Activated naive CD4-positive, alpha-beta T cell treated with anti-CD3 and anti-CD28 coated beads for 36 hours (primary cell): ENCODE measurements at regions not wholly inside any gene's neighbourhood (a gene's known extent, or its start where the extent isn't known, plus 50 kb on each side); places are given as distances from the start of the nearest gene placed in this dataset.

Experiments
- CTCF ChIA-PET: fragments of 350-600 bp; sonication (Branson Sonifier 250); formaldehyde crosslinking; loops from one replicate; lab custom pipeline; 2021; ENCODE audit warnings: antibody characterized with exemption; lab: Charles Lee
- DNase-seq: peaks from one replicate; pipeline ENCODE4 v3.0.0-alpha.2; 2020
- H3K27ac Mint-ChIP-seq: one replicate; pipeline ENCODE4 v1.8.0; 2021; ENCODE audit warnings: mild to moderate bottlenecking, mixed read lengths
- H3K27me3 Mint-ChIP-seq: one replicate; pipeline ENCODE4 v1.8.0; 2021; ENCODE audit warnings: low read depth, mixed read lengths
- H3K36me3 Mint-ChIP-seq: one replicate; pipeline ENCODE4 v1.8.0; 2021; ENCODE audit warnings: low read depth, mixed read lengths
- H3K4me1 Mint-ChIP-seq: one replicate; pipeline ENCODE4 v1.8.0; 2021; ENCODE audit warnings: low read depth, mixed read lengths
- H3K4me3 Mint-ChIP-seq: one replicate; pipeline ENCODE4 v1.8.0; 2021; ENCODE audit warnings: mild to moderate bottlenecking, moderate library complexity, mixed read lengths
- H3K9me3 Mint-ChIP-seq: one replicate; pipeline ENCODE4 v1.8.0; 2021; ENCODE audit warnings: mixed read lengths
- intact Hi-C: fragments of 100-400 bp; cut with micrococcal nuclease; formaldehyde crosslinking; loops from one replicate; pipeline ENCODE4 v1.15.1; 2023

- Mint-ChIP-seq H3K4me3 (no peak overlapping the region), H3K36me3 (no peaks in the 10 kb centered on the region), H3K27ac (no peak overlapping the region), H3K27me3 (no peaks in the 10 kb centered on the region), H3K9me3 (peaks cover 8% of the 10 kb centered on the region), H3K4me1 (no peaks in the 10 kb centered on the region)
- CTCF ChIA-PET = no interaction called here
- DNase-seq = no peak
- intact Hi-C loops = no loop called here
Observed at GRCh38 chr3:117549716-117550115, 840.1 kb downstream of the TUSC7 start.

GRCh38 chr3:117550766-117551165, 841.2 kb downstream of the TUSC7 start:
- Mint-ChIP-seq H3K27ac (no peak overlapping the region), H3K4me1 (no peaks in the 10 kb centered on the region), H3K9me3 (peaks cover 8% of the 10 kb centered on the region), H3K27me3 (no peaks in the 10 kb centered on the region), H3K36me3 (no peaks in the 10 kb centered on the region), H3K4me3 (no peak overlapping the region)
- no peak for DNase-seq
- intact Hi-C loops = no loop called here
- CTCF ChIA-PET = interaction anchor here (0.7 kb wide), 1 partner anchor 480 kb away, joined by 4 read pairs; no protein-coding TSS in a partner anchor

GRCh38 chr3:117553461-117553860, 843.9 kb downstream of the TUSC7 start:
- H3K36me3 Mint-ChIP-seq = no peaks in the 10 kb centered on the region
- H3K9me3 Mint-ChIP-seq = peaks cover 6% of the 10 kb centered on the region
- intact Hi-C loops = no loop called here
- H3K4me3 Mint-ChIP-seq = no peak overlapping the region
- CTCF ChIA-PET = no interaction called here
- DNase-seq = no peak
- H3K4me1 Mint-ChIP-seq = no peaks in the 10 kb centered on the region
- H3K27me3 Mint-ChIP-seq = no peaks in the 10 kb centered on the region
- H3K27ac Mint-ChIP-seq = no peak overlapping the region

GRCh38 chr3:117556646-117557407, 847.2 kb downstream of the TUSC7 start:
- no peak overlapping the region for H3K4me3 Mint-ChIP-seq
- peaks cover 6% of the 10 kb centered on the region for H3K9me3 Mint-ChIP-seq
- H3K27me3 Mint-ChIP-seq = no peaks in the 10 kb centered on the region
- no peak overlapping the region for H3K27ac Mint-ChIP-seq
- CTCF ChIA-PET = no interaction called here
- no peak for DNase-seq
- H3K4me1 Mint-ChIP-seq = no peaks in the 10 kb centered on the region
- no peaks in the 10 kb centered on the region for H3K36me3 Mint-ChIP-seq
- intact Hi-C loops = no loop called here

- Mint-ChIP-seq H3K36me3 (no peaks in the 10 kb centered on the region), H3K27me3 (no peaks in the 10 kb centered on the region), H3K4me3 (no peak overlapping the region), H3K9me3 (peaks cover 8% of the 10 kb centered on the region), H3K4me1 (no peaks in the 10 kb centered on the region), H3K27ac (no peak overlapping the region)
- DNase-seq = no peak
- intact Hi-C loops = no loop called here
- CTCF ChIA-PET = no interaction called here
Observed at GRCh38 chr3:117557464-117558090, 848.0 kb downstream of the TUSC7 start.

- no peaks in the 10 kb centered on the region for H3K27me3 Mint-ChIP-seq
- CTCF ChIA-PET = no interaction called here
- no peak overlapping the region for H3K27ac Mint-ChIP-seq
- H3K4me3 Mint-ChIP-seq = no peak overlapping the region
- peaks cover 10% of the 10 kb centered on the region for H3K9me3 Mint-ChIP-seq
- intact Hi-C loops = no loop called here
- H3K36me3 Mint-ChIP-seq = no peaks in the 10 kb centered on the region
- no peak for DNase-seq
- H3K4me1 Mint-ChIP-seq = no peaks in the 10 kb centered on the region
Observed at GRCh38 chr3:117558681-117559080, 849.1 kb downstream of the TUSC7 start.

- DNase-seq = no peak
- no peaks in the 10 kb centered on the region for H3K4me1 Mint-ChIP-seq
- no peak overlapping the region for H3K4me3 Mint-ChIP-seq
- CTCF ChIA-PET = no interaction called here
- no peak overlapping the region for H3K27ac Mint-ChIP-seq
- H3K36me3 Mint-ChIP-seq = no peaks in the 10 kb centered on the region
- intact Hi-C loops = no loop called here
- H3K27me3 Mint-ChIP-seq = no peaks in the 10 kb centered on the region
- H3K9me3 Mint-ChIP-seq = peaks cover 10% of the 10 kb centered on the region
Observed at GRCh38 chr3:117562000-117562399, 852.4 kb downstream of the TUSC7 start.

- Mint-ChIP-seq H3K36me3 (no peaks in the 10 kb centered on the region), H3K4me1 (no peaks in the 10 kb centered on the region), H3K9me3 (peaks cover 10% of the 10 kb centered on the region), H3K27me3 (no peaks in the 10 kb centered on the region), H3K27ac (no peak overlapping the region), H3K4me3 (no peak overlapping the region)
- DNase-seq = no peak
- CTCF ChIA-PET = no interaction called here
- intact Hi-C loops = no loop called here
Observed at GRCh38 chr3:117563063-117563462, 853.5 kb downstream of the TUSC7 start.

GRCh38 chr3:117565777-117566176, 856.2 kb downstream of the TUSC7 start:
- intact Hi-C loops = no loop called here
- Mint-ChIP-seq H3K9me3 (peaks cover 8% of the 10 kb centered on the region), H3K27me3 (no peaks in the 10 kb centered on the region), H3K36me3 (no peaks in the 10 kb centered on the region), H3K4me1 (no peaks in the 10 kb centered on the region), H3K27ac (no peak overlapping the region), H3K4me3 (no peak overlapping the region)
- CTCF ChIA-PET = no interaction called here
- no peak for DNase-seq

- no peak overlapping the region for H3K4me3 Mint-ChIP-seq
Observed at GRCh38 chr3:117566926-117567325, 857.3 kb downstream of the TUSC7 start.

GRCh38 chr3:117567382-117567781, 857.8 kb downstream of the TUSC7 start:
- H3K9me3 Mint-ChIP-seq = peaks cover 7% of the 10 kb centered on the region
- no peak overlapping the region for H3K27ac Mint-ChIP-seq
- no peak overlapping the region for H3K4me3 Mint-ChIP-seq
- CTCF ChIA-PET = no interaction called here
- intact Hi-C loops = no loop called here
- H3K36me3 Mint-ChIP-seq = no peaks in the 10 kb centered on the region
- H3K27me3 Mint-ChIP-seq = no peaks in the 10 kb centered on the region
- no peak for DNase-seq
- H3K4me1 Mint-ChIP-seq = no peaks in the 10 kb centered on the region

More at GRCh38 chr3:117566926-117567325, 857.3 kb downstream of the TUSC7 start:
- DNase-seq = no peak
- Mint-ChIP-seq H3K27me3 (no peaks in the 10 kb centered on the region), H3K36me3 (no peaks in the 10 kb centered on the region), H3K27ac (no peak overlapping the region), H3K9me3 (peaks cover 8% of the 10 kb centered on the region), H3K4me1 (no peaks in the 10 kb centered on the region)
- CTCF ChIA-PET = no interaction called here
- intact Hi-C loops = no loop called here

- Mint-ChIP-seq H3K27ac (no peak overlapping the region), H3K9me3 (peaks cover 5% of the 10 kb centered on the region), H3K4me3 (no peak overlapping the region), H3K27me3 (no peaks in the 10 kb centered on the region), H3K36me3 (no peaks in the 10 kb centered on the region), H3K4me1 (no peaks in the 10 kb centered on the region)
- CTCF ChIA-PET = no interaction called here
- intact Hi-C loops = no loop called here
- no peak for DNase-seq
Observed at GRCh38 chr3:117567906-117568305, 858.3 kb downstream of the TUSC7 start.

- H3K27ac Mint-ChIP-seq = no peak overlapping the region
Observed at GRCh38 chr3:117572786-117573185, 863.2 kb downstream of the TUSC7 start.

More at GRCh38 chr3:117572786-117573185, 863.2 kb downstream of the TUSC7 start:
- intact Hi-C loops = no loop called here
- no peak for DNase-seq
- CTCF ChIA-PET = interaction anchor here (0.6 kb wide), 1 partner anchor 9 kb away, joined by 3 read pairs; no protein-coding TSS in a partner anchor
- no peaks in the 10 kb centered on the region for H3K27me3 Mint-ChIP-seq
- H3K9me3 Mint-ChIP-seq = peaks cover 12% of the 10 kb centered on the region
- H3K4me1 Mint-ChIP-seq = no peaks in the 10 kb centered on the region
- H3K4me3 Mint-ChIP-seq = no peak overlapping the region
- no peaks in the 10 kb centered on the region for H3K36me3 Mint-ChIP-seq
